ENCODE measurements at regions not wholly inside any gene's neighbourhood (a gene's known extent, or its start where the extent isn't known, plus 50 kb on each side); places are given as distances from the start of the nearest gene placed in this dataset.

- Mint-ChIP-seq H3K27ac (no peak overlapping the region), H3K36me3 (no peaks in the 10 kb centered on the region), H3K9me3 (ENCODE audit: low read depth) (no peaks in the 10 kb centered on the region), H3K4me1 (ENCODE audit: low read depth) (no peaks in the 10 kb centered on the region), H3K4me3 (no peak overlapping the region), H3K27me3 (no peaks in the 10 kb centered on the region)
Observed at GRCh38 chr10:42939685-42940366, 137.0 kb upstream of the RET start.

- no peak overlapping the region for H3K27ac Mint-ChIP-seq
- H3K9me3 Mint-ChIP-seq (ENCODE audit: low read depth) = no peaks in the 10 kb centered on the region
- H3K4me3 Mint-ChIP-seq = no peak overlapping the region
- H3K27me3 Mint-ChIP-seq = no peaks in the 10 kb centered on the region
- H3K36me3 Mint-ChIP-seq = no peaks in the 10 kb centered on the region
- H3K4me1 Mint-ChIP-seq (ENCODE audit: low read depth) = no peaks in the 10 kb centered on the region
Observed at GRCh38 chr10:42940487-42941294, 136.2 kb upstream of the RET start.

GRCh38 chr10:42941295-42941644, 135.6 kb upstream of the RET start:
- Mint-ChIP-seq H3K36me3 (no peaks in the 10 kb centered on the region), H3K27ac (no peak overlapping the region), H3K4me1 (ENCODE audit: low read depth) (no peaks in the 10 kb centered on the region), H3K9me3 (ENCODE audit: low read depth) (no peaks in the 10 kb centered on the region), H3K4me3 (no peak overlapping the region), H3K27me3 (no peaks in the 10 kb centered on the region)

GRCh38 chr10:42941790-42942189, 135.1 kb upstream of the RET start:
- Mint-ChIP-seq H3K36me3 (no peaks in the 10 kb centered on the region), H3K27me3 (no peaks in the 10 kb centered on the region), H3K9me3 (ENCODE audit: low read depth) (no peaks in the 10 kb centered on the region), H3K4me3 (no peak overlapping the region), H3K4me1 (ENCODE audit: low read depth) (no peaks in the 10 kb centered on the region), H3K27ac (no peak overlapping the region)

- no peak overlapping the region for H3K27ac Mint-ChIP-seq
- no peaks in the 10 kb centered on the region for H3K9me3 Mint-ChIP-seq (ENCODE audit: low read depth)
Observed at GRCh38 chr10:42942279-42942950, 134.5 kb upstream of the RET start.

GRCh38 chr10:42943025-42943818, 133.6 kb upstream of the RET start:
- H3K4me3 Mint-ChIP-seq = no peak overlapping the region
- no peaks in the 10 kb centered on the region for H3K27me3 Mint-ChIP-seq
- H3K9me3 Mint-ChIP-seq (ENCODE audit: low read depth) = no peaks in the 10 kb centered on the region
- no peaks in the 10 kb centered on the region for H3K36me3 Mint-ChIP-seq
- no peaks in the 10 kb centered on the region for H3K4me1 Mint-ChIP-seq (ENCODE audit: low read depth)
- H3K27ac Mint-ChIP-seq = no peak overlapping the region

More at GRCh38 chr10:42942279-42942950, 134.5 kb upstream of the RET start:
- no peaks in the 10 kb centered on the region for H3K36me3 Mint-ChIP-seq
- no peaks in the 10 kb centered on the region for H3K4me1 Mint-ChIP-seq (ENCODE audit: low read depth)
- no peaks in the 10 kb centered on the region for H3K27me3 Mint-ChIP-seq
- no peak overlapping the region for H3K4me3 Mint-ChIP-seq

- H3K36me3 Mint-ChIP-seq = no peaks in the 10 kb centered on the region
- H3K4me3 Mint-ChIP-seq = no peak overlapping the region
- no peaks in the 10 kb centered on the region for H3K4me1 Mint-ChIP-seq (ENCODE audit: low read depth)
- H3K9me3 Mint-ChIP-seq (ENCODE audit: low read depth) = no peaks in the 10 kb centered on the region
- no peaks in the 10 kb centered on the region for H3K27me3 Mint-ChIP-seq
- H3K27ac Mint-ChIP-seq = no peak overlapping the region
Observed at GRCh38 chr10:42948040-42948439, 128.8 kb upstream of the RET start.

GRCh38 chr10:42949287-42949686, 127.6 kb upstream of the RET start:
- Mint-ChIP-seq H3K27ac (no peak overlapping the region), H3K4me1 (ENCODE audit: low read depth) (no peaks in the 10 kb centered on the region), H3K9me3 (ENCODE audit: low read depth) (no peaks in the 10 kb centered on the region), H3K4me3 (no peak overlapping the region), H3K36me3 (no peaks in the 10 kb centered on the region), H3K27me3 (no peaks in the 10 kb centered on the region)

- Mint-ChIP-seq H3K4me3 (no peak overlapping the region), H3K9me3 (ENCODE audit: low read depth) (no peaks in the 10 kb centered on the region), H3K4me1 (ENCODE audit: low read depth) (no peaks in the 10 kb centered on the region), H3K27ac (no peak overlapping the region), H3K27me3 (no peaks in the 10 kb centered on the region), H3K36me3 (no peaks in the 10 kb centered on the region)
Observed at GRCh38 chr10:42950606-42951485, 126.0 kb upstream of the RET start.

GRCh38 chr10:42951486-42952251, 125.2 kb upstream of the RET start:
- no peaks in the 10 kb centered on the region for H3K4me1 Mint-ChIP-seq (ENCODE audit: low read depth)
- no peak overlapping the region for H3K4me3 Mint-ChIP-seq
- H3K27me3 Mint-ChIP-seq = no peaks in the 10 kb centered on the region
- no peak overlapping the region for H3K27ac Mint-ChIP-seq
- H3K36me3 Mint-ChIP-seq = no peaks in the 10 kb centered on the region
- H3K9me3 Mint-ChIP-seq (ENCODE audit: low read depth) = no peaks in the 10 kb centered on the region

GRCh38 chr10:42952349-42952748, 124.5 kb upstream of the RET start:
- Mint-ChIP-seq H3K9me3 (ENCODE audit: low read depth) (no peaks in the 10 kb centered on the region), H3K27me3 (no peaks in the 10 kb centered on the region), H3K27ac (no peak overlapping the region), H3K4me3 (no peak overlapping the region), H3K36me3 (no peaks in the 10 kb centered on the region), H3K4me1 (ENCODE audit: low read depth) (no peaks in the 10 kb centered on the region)

GRCh38 chr10:42952931-42953683, 123.8 kb upstream of the RET start:
- Mint-ChIP-seq H3K27ac (no peak overlapping the region), H3K27me3 (no peaks in the 10 kb centered on the region), H3K9me3 (ENCODE audit: low read depth) (no peaks in the 10 kb centered on the region), H3K4me1 (ENCODE audit: low read depth) (no peaks in the 10 kb centered on the region), H3K36me3 (no peaks in the 10 kb centered on the region), H3K4me3 (no peak overlapping the region)
